Body of pancreas (tissue), 4 donors: ENCODE measurements at regions not wholly inside any gene's neighbourhood (a gene's known extent, or its start where the extent isn't known, plus 50 kb on each side); places are given as distances from the start of the nearest gene placed in this dataset.

ENCODE experiments used
- ATAC-seq: fragments of 150-250 bp; one replicate; pipeline ENCODE4 v1.9.1; 2016
- DNase-seq, 4 donors: peaks; one replicate each; pipeline ENCODE4 v3.0.0-alpha.2; 2019
- H3K27ac ChIP-seq, 4 donors: fragments of 200-600 bp; sonication (generic); 1 replicate in 3 of 4; 2 replicates in 1 of 4; pipeline versions ENCODE4 v1.5.1 to v1.6.1; 2016 to 2019; ENCODE audit warnings: mild to moderate bottlenecking in 1 of 4, mixed read lengths in 1 of 4, moderate library complexity in 1 of 4
- H3K27me3 ChIP-seq, 2 donors: fragments of 200-600 bp; sonication (generic); one replicate each; pipeline ENCODE4 v1.6.0; 2016; ENCODE audit warnings: mild to moderate bottlenecking in 1 of 2
- H3K36me3 ChIP-seq, 2 donors: fragments of 200-600 bp; sonication (generic); replicated peaks in 1 of 2; 2 replicates each; pipeline ENCODE4 v1.5.1; 2016; ENCODE audit warnings: low read depth in 2 of 2; ENCODE audit not compliant: insufficient read depth in 1 of 2
- H3K4me1 ChIP-seq: fragments of 200-600 bp; sonication (generic); one replicate; pipeline ENCODE4 v1.6.0; 2016
- H3K4me3 ChIP-seq, 2 donors: fragments of 200-600 bp; sonication (generic); 1 replicate in 1 of 2; 2 replicates in 1 of 2; pipeline ENCODE4 v1.5.1; 2016 to 2019
- H3K9me3 ChIP-seq, 3 donors: fragments of 200-600 bp; sonication (generic); 1 replicate in 2 of 3; 2 replicates in 1 of 3; pipeline ENCODE4 v1.5.1; 2016
- CTCF ChIP-seq, 7 experiments: fragments of 450-650 bp in 4 of 7; fragments of 200-600 bp in 3 of 7; sonication (generic) in 3 of 7; IDR thresholded peaks; one replicate each; pipeline ENCODE4 v1.5.1; 2016 to 2019; ENCODE audit warnings: antibody characterized with exemption in 7 of 7
- POLR2A ChIP-seq, 3 donors: fragments of 450-650 bp; IDR thresholded peaks; one replicate each; pipeline ENCODE4 v1.6.1; 2016; ENCODE audit warnings: antibody characterized with exemption in 3 of 3, mild to moderate bottlenecking in 2 of 3
- WGBS, 2 donors: methylation state at CpG; one replicate each; pipeline ENCODE4 v1.1.5; 2017; 5-methylcytosine and 5-hydroxymethylcytosine counted together
- intact Hi-C: fragments of 100-400 bp; cut with DNase I; formaldehyde crosslinking; loops from one replicate; pipeline ENCODE4 v1.15.1; 2023

DNA sequence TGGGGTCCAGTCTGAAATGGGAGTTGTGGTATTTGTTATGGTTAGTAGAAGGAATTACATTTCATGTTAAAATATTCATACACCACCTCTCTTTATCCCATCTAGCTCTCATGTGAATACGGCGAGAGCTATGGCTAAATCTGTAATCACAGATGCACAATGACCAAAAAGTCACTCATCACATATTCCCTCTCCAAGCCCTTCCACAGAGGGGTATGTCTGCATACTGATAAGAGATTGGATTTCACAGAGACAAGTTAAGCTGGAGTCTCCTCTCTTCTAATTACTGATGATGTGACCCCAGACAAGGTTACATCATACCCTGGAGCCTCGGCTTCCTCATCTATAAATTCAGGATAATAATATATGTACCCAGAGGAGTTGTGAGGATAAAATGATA, 237.8 kb upstream of the RHOBTB1 start:
- no peak overlapping the region for H3K4me3 ChIP-seq
- TF ChIP-seq CTCF (IDR thresholded peaks at IDR 0.05) (no peak), POLR2A (IDR thresholded peaks at IDR 0.05) (no peak)
- H3K4me1 ChIP-seq: peaks cover 45% of the 10 kb centered on the region
- ATAC-seq (no peak), DNase-seq (no peak)
- no peak overlapping the region for H3K27ac ChIP-seq
- H3K27me3 ChIP-seq: no peaks in the 10 kb centered on the region
- no peaks in the 10 kb centered on the region for H3K36me3 ChIP-seq
- WGBS, 2 donors: 94 to 98% methylated on average over 3 of the region's 3 CpGs
- H3K9me3 ChIP-seq: no peaks in the 10 kb centered on the region
- intact Hi-C loops: loop anchor here (10.0 kb wide), 1 partner anchor 47 kb away; no protein-coding TSS in a partner anchor

- H3K9me3 ChIP-seq: no peaks in the 10 kb centered on the region
- peaks cover 45% of the 10 kb centered on the region for H3K4me1 ChIP-seq
- TF ChIP-seq CTCF (IDR thresholded peaks at IDR 0.05) (no peak), POLR2A (IDR thresholded peaks at IDR 0.05) (no peak)
- intact Hi-C loops: loop anchor here (10.0 kb wide), 1 partner anchor 45 kb away; no protein-coding TSS in a partner anchor
- WGBS, 2 donors: 13 to 18% methylated on average over 3 of the region's 3 CpGs
- H3K4me3 ChIP-seq: no peak overlapping the region
- H3K27me3 ChIP-seq: no peaks in the 10 kb centered on the region
- no peak for DNase-seq
- H3K27ac ChIP-seq: no peak overlapping the region
- no peak for ATAC-seq
- no peaks in the 10 kb centered on the region for H3K36me3 ChIP-seq
Observed at GRCh38 chr10:61179771-61180170, 235.8 kb upstream of the RHOBTB1 start.

DNA sequence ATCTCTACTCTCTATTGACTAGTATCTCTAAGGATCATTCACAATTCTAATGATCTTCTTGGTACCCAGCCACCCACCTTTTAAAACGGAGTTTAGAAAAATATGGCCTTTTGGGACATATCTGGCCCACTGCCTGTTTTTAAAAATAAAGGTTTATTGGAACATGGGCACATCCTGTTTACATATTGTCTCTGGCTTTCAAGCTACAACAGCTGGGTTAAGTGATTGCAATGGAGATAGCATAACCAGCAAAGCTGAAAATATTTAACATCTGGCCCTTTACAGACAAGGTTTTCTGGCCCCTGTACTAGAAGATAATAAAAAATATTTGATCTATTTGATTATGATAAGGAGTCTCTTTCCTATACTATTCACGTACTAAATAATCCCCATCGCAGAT, 232.4 kb upstream of the RHOBTB1 start:
- no peak for ATAC-seq
- 73 to 78% methylated on average over 3 of the region's 3 CpGs for WGBS, 2 donors

DNA sequence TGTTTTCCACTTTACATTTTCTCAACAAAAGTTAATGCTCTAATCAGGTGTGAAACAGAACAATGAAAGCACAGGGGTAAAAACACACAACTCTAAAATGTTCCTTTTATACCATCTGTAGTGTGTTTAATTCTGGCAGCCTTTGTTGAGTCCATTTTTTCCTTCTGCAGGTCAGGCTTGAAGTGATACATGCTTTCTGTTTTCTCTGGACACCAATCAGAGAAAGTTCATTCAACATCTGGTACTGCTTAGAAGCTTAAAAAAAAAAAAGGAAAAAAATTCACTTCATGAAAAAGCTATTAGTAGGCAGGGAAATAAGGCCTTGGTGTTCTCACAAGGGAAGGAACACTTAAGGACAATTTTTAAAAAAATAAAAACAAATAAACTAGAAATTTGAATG, 231.3 kb upstream of the RHOBTB1 start:
- ATAC-seq (no peak), DNase-seq (no peak)
- intact Hi-C loops: no loop called here
- H3K9me3 ChIP-seq: no peaks in the 10 kb centered on the region
- no peaks in the 10 kb centered on the region for H3K27me3 ChIP-seq
- H3K4me1 ChIP-seq: peaks cover 18% of the 10 kb centered on the region
- H3K27ac ChIP-seq: no peak overlapping the region
- TF ChIP-seq CTCF (IDR thresholded peaks at IDR 0.05) (no peak), POLR2A (IDR thresholded peaks at IDR 0.05) (no peak)
- no peak overlapping the region for H3K4me3 ChIP-seq
- no peaks in the 10 kb centered on the region for H3K36me3 ChIP-seq

More for the DNA sequence above, 232.4 kb upstream of the RHOBTB1 start:
- Histone ChIP-seq H3K27ac (no peak overlapping the region), H3K4me3 (no peak overlapping the region), H3K36me3 (no peaks in the 10 kb centered on the region), H3K4me1 (peaks cover 26% of the 10 kb centered on the region), H3K9me3 (no peaks in the 10 kb centered on the region), H3K27me3 (no peaks in the 10 kb centered on the region)
- DNase-seq: no peak
- TF ChIP-seq CTCF (IDR thresholded peaks at IDR 0.05): no peak
- no peak for TF ChIP-seq POLR2A (IDR thresholded peaks at IDR 0.05)
- intact Hi-C loops: no loop called here

DNA sequence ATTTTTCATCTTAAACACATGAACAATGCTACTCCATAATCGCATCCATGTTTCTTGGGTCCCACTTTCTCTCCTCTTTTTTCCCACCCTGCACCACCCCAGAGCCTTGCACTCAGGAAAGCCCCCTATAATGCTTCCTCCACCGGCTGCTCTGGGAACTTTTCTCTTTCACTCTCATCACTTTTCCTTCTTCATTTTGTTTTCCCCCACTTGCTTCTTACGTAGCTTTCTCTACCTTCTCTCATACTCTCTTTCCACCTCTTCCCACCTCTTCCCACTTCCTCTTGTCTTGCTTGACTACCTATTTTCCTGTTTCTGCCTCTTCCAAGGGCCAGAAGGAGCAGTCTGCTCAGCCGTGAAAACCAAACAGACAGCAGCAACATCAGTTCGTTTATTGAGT, 229.5 kb upstream of the RHOBTB1 start:
- Histone ChIP-seq H3K36me3 (no peaks in the 10 kb centered on the region), H3K27ac (no peak overlapping the region), H3K27me3 (no peaks in the 10 kb centered on the region), H3K4me1 (no peaks in the 10 kb centered on the region), H3K4me3 (no peak overlapping the region), H3K9me3 (no peaks in the 10 kb centered on the region)
- DNase-seq: no peak
- WGBS, 2 donors: 76 to 82% methylated on average over 5 of the region's 5 CpGs
- TF ChIP-seq CTCF (IDR thresholded peaks at IDR 0.05): no peak
- TF ChIP-seq POLR2A (IDR thresholded peaks at IDR 0.05): no peak
- intact Hi-C loops: no loop called here
- no peak for ATAC-seq
